Mononuclear cell (primary cell): ENCODE measurements at regions not wholly inside any gene's neighbourhood (a gene's known extent, or its start where the extent isn't known, plus 50 kb on each side); places are given as distances from the start of the nearest gene placed in this dataset.

ENCODE experiments used
- H3K27me3 ChIP-seq: 2 replicates; pipeline ENCODE4 v1.6.0; 2011; ENCODE audit warnings: low read length, control low read depth; ENCODE audit not compliant: insufficient read depth
- H3K4me1 ChIP-seq: 2 replicates; pipeline ENCODE4 v1.5.1; 2011; ENCODE audit warnings: mild to moderate bottlenecking, low read length, control low read depth; ENCODE audit not compliant: insufficient read depth
- H3K4me3 ChIP-seq: 2 replicates; pipeline ENCODE4 v1.5.1; 2011; ENCODE audit warnings: mild to moderate bottlenecking, low read length, moderate library complexity
- H3K9me3 ChIP-seq: 2 replicates; pipeline ENCODE4 v1.5.1; 2011; ENCODE audit warnings: low read depth, mild to moderate bottlenecking, control low read depth, low read length

DNA sequence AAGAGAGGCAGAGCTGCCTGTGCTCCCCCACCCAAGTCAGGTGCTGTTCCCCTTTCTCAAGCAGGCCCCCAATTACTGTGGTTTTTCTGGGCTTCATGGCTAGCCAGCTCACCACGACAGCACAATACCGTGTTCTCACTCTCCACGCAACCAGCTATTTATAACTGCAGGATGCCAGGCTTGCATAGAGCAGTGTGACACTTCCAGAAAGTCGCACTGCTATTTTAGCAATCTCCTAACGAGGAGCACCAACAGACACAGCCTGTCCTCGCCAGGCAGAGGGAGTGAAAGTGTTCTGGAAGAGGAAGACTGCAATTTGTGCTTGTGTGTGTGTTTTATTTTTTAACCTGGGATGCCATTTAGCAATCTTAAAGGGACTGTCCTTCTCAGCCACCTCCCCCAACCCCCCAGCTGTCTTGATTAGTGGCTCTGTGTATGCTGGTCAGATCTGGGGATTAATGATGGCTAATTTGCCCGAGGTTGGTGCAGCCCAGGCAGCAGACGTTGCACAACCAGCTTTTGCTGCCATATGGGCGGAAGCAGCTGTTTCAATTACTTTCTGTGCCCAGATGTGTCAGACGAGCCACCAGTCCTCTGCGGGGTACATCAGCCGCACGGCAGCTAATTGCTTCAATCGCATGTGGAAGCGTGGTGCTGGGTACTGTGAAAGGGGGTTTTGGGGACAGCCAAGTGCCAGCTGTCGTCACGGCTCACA is 268.0 kb upstream of the ARRDC4 start:
- H3K27me3 ChIP-seq, result no peaks in the 10 kb centered on the region
- H3K4me1 ChIP-seq, result no peaks in the 10 kb centered on the region
- no peak overlapping the region for H3K4me3 ChIP-seq
- H3K9me3 ChIP-seq, result no peaks in the 10 kb centered on the region

DNA sequence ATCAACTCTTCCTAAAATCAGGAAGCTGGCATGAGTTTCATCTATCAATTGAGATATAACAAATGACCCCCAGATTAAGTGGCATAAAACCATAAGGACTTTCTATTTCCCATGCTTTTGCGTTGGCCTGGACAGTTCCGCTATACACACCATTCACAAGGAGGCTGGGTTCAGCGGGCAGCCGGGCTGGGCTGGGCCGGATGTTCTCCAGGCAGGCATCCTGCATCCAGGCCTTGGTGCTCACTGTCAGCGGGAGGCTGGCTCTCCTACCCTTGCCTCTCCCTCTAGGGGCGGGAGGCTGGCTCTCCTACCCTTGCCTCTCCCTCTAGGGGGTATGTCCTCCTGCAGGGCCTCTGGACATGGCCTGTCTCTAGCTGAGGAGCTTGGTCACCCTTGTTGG is 266.0 kb upstream of the ARRDC4 start:
- Histone ChIP-seq H3K9me3 (no peaks in the 10 kb centered on the region), H3K4me1 (no peaks in the 10 kb centered on the region), H3K27me3 (no peaks in the 10 kb centered on the region), H3K4me3 (no peak overlapping the region)

DNA sequence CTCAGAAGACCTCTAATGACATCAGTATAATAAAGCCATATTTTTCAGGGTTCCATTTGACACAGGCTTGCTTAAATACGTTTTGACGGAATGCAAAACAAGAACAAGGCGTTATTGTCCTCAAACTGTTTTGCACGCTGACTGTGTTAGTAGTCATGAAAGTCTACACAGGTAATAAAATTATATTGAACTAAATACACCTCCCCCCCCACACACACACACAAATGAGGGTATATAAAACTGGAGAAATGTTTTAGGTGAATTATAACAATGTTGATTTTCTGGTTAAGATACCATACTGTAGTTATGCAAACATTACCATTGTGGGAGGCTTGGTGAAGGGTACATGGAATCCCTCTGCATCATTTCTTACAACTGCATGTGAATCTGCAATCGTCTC is 257.1 kb upstream of the ARRDC4 start:
- H3K4me1 ChIP-seq, result no peaks in the 10 kb centered on the region
- no peaks in the 10 kb centered on the region for H3K27me3 ChIP-seq
- H3K4me3 ChIP-seq, result no peak overlapping the region
- H3K9me3 ChIP-seq, result no peaks in the 10 kb centered on the region

DNA sequence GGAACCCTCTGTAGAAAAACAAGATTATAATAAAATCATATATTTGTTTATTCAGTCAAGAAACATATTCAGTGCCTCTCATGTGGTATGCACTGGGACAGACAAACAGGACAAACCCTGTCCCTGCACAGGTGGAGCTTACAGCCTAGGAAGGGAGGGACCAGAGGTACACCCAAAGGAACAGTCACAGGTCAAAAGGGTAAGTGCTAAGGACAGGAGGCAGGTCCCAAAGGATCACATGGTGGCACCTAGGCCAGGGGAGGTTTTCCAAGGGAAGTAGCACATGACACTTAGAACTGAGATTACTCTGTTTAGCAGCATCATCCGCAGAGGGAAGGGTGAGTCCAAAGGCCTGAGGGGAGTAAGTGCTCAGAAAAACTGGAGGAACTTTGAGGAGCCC is 254.4 kb upstream of the ARRDC4 start:
- H3K4me3 ChIP-seq, result no peak overlapping the region
- H3K27me3 ChIP-seq, result no peaks in the 10 kb centered on the region

DNA sequence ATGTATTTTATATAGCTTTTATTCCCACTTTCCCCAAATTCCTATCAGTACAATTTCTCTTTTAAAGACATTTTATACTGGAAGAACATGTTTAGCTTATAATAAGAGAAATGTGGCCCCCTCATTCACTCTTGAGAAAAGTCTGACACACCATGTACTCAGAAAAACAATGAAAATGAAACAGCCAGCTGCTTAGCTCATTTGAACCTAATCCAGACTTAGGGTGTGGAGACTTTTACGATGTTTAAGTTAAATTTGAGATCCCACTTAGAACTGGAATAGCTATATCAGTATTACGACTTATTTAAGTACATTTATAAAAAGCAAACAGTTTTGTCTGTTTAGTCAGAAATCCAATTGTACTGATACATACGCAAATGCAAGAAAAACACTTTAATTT is 252.3 kb upstream of the ARRDC4 start:
- no peak overlapping the region for H3K4me3 ChIP-seq
- H3K4me1 ChIP-seq, result no peaks in the 10 kb centered on the region
- H3K9me3 ChIP-seq, result no peaks in the 10 kb centered on the region
- H3K27me3 ChIP-seq, result no peaks in the 10 kb centered on the region

More for the DNA sequence above, 254.4 kb upstream of the ARRDC4 start:
- H3K4me1 ChIP-seq, result no peaks in the 10 kb centered on the region
- H3K9me3 ChIP-seq, result no peaks in the 10 kb centered on the region

DNA sequence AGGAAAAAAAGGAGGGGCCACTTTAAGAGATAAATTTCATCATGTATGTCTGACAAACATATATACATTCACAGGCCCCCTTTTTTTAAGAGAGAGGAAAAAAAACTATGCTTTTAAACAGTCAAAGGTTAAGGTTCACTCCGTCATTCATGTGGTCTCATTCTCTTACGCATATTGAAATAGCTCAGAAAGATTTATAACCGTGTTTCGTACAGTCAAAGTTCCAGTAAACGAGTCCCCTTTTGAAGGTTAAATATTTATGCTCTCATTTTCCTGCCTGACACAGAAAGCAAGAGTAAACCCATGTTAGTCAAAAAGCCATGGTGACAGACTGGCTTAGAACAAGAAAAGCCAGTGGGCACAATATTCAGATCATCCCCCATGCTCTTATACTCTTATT is 248.0 kb upstream of the ARRDC4 start:
- Histone ChIP-seq H3K4me1 (no peaks in the 10 kb centered on the region), H3K9me3 (no peaks in the 10 kb centered on the region), H3K4me3 (no peak overlapping the region), H3K27me3 (no peaks in the 10 kb centered on the region)

DNA sequence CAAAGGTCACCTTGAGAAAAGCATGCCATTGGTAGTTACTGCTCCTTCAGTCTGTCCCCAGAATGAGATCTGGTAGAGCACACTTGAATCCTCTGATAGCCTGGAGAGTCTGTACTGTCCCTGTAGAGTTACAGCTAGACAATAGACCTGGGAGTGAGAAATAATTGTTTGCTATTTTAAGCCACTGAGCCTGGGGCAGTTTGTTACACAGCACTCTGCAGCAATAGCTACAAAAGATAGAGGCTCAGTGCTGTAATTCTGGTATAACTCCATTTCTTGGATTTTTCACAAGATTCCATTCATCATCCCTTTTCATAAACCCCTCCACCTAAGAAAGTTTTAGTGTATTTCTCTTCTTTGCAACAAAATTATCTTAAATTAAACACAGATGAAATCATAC is 242.7 kb upstream of the ARRDC4 start:
- Histone ChIP-seq H3K27me3 (no peaks in the 10 kb centered on the region), H3K9me3 (no peaks in the 10 kb centered on the region), H3K4me1 (no peaks in the 10 kb centered on the region), H3K4me3 (no peak overlapping the region)

DNA sequence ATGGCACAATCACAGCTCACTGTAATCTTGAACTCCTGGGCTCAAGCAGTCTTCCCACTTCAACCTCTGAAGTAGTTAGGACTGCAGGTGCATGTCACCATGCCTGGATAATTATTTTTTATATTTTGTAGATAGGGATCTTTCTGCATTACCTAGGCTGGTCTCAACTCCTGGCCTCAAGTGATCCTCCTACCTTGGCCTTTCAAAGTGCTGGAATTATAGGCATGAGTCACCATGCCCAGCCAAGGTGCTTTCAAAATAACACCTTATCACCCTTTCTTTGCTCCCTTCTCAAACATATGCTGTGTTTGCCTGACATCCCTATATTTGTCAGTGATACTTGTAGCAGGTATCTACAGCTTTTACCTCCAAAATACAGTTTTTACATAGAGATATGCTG is 242.0 kb upstream of the ARRDC4 start:
- Histone ChIP-seq H3K4me1 (no peaks in the 10 kb centered on the region), H3K27me3 (no peaks in the 10 kb centered on the region), H3K4me3 (no peak overlapping the region), H3K9me3 (no peaks in the 10 kb centered on the region)

DNA sequence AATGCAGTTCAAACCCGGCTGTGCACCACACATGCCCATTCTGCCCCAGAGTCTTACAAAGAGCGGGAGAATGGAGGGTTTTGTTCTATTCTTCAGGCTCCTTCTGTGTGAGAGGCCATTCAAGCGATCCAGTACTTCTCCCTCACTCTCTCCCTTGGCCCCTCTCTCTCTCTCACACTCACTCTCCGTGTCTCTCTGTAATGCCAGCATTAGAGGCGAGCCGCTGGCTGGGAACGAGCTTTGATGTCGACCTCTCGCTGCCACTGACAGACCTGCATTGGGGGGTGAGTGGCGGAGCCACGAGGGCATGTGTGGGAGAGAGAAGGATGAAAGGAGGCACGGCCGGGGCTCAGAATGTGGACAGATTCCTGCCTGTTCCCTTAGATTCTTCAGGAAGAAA is 231.7 kb upstream of the ARRDC4 start:
- Histone ChIP-seq H3K27me3 (no peaks in the 10 kb centered on the region), H3K9me3 (no peaks in the 10 kb centered on the region), H3K4me3 (no peak overlapping the region), H3K4me1 (no peaks in the 10 kb centered on the region)

DNA sequence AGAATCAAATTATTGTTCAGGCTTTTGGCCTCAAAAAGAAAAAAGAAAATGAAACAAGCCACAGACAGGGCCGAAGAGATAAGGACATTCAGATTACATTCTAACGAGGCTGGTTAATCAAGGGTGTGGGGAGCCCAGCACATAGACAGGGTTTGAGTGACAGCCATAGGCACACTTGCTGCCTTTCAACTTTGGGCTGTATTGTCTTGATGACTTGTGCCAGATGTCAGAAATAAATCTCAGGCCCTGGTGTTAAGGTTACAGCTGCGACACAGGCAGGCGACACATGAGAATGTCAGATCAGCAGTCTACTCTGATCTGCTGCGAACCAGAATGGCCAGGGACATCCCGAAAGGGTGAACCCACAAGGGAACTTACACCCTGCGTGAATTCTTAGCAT is 231.2 kb upstream of the ARRDC4 start:
- H3K4me1 ChIP-seq, result no peaks in the 10 kb centered on the region
- H3K4me3 ChIP-seq, result no peak overlapping the region
- H3K27me3 ChIP-seq, result no peaks in the 10 kb centered on the region
- H3K9me3 ChIP-seq, result no peaks in the 10 kb centered on the region

DNA sequence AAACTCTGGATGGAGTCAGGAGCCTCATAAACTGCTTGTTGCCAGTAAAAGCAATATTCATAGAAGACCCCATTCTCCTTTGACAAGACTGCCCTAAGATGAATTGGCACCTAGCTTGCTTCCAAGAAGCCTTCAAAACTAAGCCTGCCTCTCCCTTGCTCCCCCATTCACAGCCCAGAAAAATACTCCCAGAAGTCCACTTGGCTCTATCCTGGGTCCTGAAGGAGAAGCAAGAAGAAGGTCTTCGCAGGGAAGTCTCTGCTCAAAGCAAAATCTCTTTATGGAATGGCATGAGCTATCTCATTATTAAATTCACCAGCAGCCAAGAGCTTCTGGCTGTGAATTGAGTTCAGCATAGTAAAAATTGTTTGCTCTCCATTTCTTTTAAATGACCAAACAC is 230.2 kb upstream of the ARRDC4 start:
- no peaks in the 10 kb centered on the region for H3K27me3 ChIP-seq
- no peak overlapping the region for H3K4me3 ChIP-seq
- no peaks in the 10 kb centered on the region for H3K4me1 ChIP-seq
- H3K9me3 ChIP-seq, result no peaks in the 10 kb centered on the region

DNA sequence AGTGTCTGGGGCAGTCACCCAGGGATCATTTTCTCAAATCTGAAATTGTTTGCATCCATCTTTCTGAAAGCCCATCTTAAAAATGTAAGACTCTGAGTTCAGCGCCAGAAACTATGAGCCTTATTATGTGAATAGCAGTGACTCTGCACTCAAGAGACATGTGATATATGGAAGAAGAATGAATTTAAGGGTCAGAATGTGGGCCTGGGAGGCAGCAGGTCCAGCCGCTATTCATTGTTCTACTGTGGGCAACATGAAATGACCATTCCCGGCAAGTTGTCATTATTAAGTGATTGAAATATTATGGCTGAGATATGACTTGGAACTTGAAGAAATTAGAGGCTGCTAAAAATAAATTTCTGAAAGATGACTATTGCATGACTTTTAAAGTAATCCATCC is 228.6 kb upstream of the ARRDC4 start:
- Histone ChIP-seq H3K27me3 (no peaks in the 10 kb centered on the region), H3K4me1 (no peaks in the 10 kb centered on the region), H3K9me3 (no peaks in the 10 kb centered on the region), H3K4me3 (no peak overlapping the region)

DNA sequence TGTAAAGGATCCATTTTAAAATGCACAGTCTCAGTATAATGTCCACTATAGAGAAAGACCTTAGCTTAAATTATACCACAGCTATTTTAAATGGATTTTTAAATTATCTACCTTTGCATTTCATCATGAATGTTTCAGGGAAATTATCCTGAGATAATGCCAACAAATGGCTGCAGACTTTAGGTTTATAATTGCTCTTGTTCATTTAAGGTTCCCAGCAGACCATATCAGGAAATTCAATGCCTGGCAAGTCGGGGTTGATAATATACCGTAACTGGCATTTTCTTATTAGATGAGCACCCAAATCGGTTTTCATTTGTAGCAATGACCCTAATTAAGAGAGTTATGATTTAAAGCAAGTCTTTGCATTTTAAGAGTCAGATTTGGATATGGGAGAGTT is 227.1 kb upstream of the ARRDC4 start:
- Histone ChIP-seq H3K4me1 (no peaks in the 10 kb centered on the region), H3K27me3 (no peaks in the 10 kb centered on the region), H3K4me3 (no peak overlapping the region), H3K9me3 (no peaks in the 10 kb centered on the region)

DNA sequence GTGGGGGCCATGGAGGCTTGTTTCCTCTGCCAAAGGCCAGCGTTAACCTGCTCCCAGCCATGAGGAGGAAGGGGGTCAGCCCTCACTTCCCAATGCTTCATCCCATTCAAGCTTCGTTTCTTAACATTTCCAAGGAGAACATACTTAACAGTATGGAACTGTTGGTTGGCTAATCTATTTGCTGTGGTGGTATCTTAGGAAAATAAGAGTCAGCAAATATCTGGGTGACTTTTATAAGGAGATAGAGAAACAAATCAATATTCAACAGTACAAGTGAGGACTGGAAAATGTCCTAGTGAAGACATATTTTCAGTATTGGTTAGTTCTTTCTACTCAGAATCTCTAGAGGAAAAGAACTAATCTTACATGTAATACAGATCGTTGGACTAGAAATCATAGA is 223.8 kb upstream of the ARRDC4 start:
- H3K27me3 ChIP-seq, result no peaks in the 10 kb centered on the region
- H3K4me3 ChIP-seq, result no peak overlapping the region
- H3K4me1 ChIP-seq, result no peaks in the 10 kb centered on the region
- no peaks in the 10 kb centered on the region for H3K9me3 ChIP-seq

DNA sequence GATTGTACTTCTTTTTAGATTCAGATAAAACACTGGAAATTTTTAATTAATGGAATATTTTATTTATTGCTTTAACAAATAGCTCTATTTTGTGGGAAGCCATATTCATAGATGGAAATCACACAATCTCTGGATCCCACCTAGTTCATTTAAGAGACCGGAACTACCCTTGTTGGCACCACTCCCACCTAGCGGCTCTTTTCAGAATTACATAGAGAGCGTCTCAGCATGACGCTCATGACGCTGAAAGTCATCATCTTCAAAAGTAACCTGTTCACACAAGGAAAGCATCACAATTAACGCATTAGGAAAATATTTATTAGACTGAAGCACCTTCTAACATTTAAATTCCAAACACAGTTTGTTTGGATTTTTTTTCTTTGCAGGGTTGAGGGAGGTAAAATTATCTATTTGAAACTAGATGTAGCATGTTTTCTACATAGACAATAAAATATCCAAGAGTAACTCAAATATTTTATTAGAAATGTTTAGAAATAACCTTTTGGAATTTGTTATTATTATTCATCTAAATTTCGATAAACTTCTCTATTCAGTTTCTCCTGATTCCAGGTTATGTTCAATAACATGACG is 214.9 kb upstream of the ARRDC4 start:
- H3K27me3 ChIP-seq, result no peaks in the 10 kb centered on the region
- no peaks in the 10 kb centered on the region for H3K9me3 ChIP-seq
- no peaks in the 10 kb centered on the region for H3K4me1 ChIP-seq
- no peak overlapping the region for H3K4me3 ChIP-seq

DNA sequence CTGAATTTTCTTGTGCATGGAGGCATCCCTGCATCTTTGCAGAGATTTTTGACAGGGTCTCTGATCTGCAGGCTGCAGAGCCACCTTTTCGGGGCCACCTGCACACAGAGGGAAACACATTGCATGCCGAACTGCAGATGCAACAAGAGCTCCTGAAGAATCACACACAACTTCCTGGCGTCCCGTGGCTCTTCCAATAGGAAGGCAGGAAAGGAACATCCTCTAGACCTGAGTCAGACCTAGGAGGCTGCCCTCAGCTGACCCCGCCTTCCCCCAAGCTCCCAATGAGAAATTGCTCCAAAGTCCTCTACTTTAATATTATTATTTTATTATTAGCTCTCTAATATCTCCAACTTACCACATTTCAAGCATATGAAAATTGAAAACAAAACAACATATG is 213.2 kb upstream of the ARRDC4 start:
- H3K9me3 ChIP-seq, result no peaks in the 10 kb centered on the region
- no peaks in the 10 kb centered on the region for H3K27me3 ChIP-seq
- H3K4me1 ChIP-seq, result no peaks in the 10 kb centered on the region
- H3K4me3 ChIP-seq, result no peak overlapping the region
